H9 (cell line): ENCODE measurements at regions not wholly inside any gene's neighbourhood (a gene's known extent, or its start where the extent isn't known, plus 50 kb on each side); places are given as distances from the start of the nearest gene placed in this dataset.

Source experiments
- DNase-seq: peaks from one replicate; pipeline ENCODE4 v3.0.0-alpha.2; 2017
- H2AFZ ChIP-seq: one replicate; pipeline ENCODE4 v1.6.1; 2013; ENCODE audit warnings: mild to moderate bottlenecking, low read length, control low read depth, moderate library complexity
- H2AK5ac ChIP-seq: 2 replicates; pipeline ENCODE4 v1.6.1; 2013; ENCODE audit warnings: low read length, control low read depth, mixed read lengths; ENCODE audit not compliant: insufficient read length
- H2BK120ac ChIP-seq: one replicate; pipeline ENCODE4 v1.6.1; 2013; ENCODE audit warnings: low read depth, mild to moderate bottlenecking, low read length, control low read depth, inconsistent platforms; ENCODE audit not compliant: poor library complexity, severe bottlenecking
- H2BK12ac ChIP-seq: 2 replicates; pipeline ENCODE4 v1.6.1; 2013; ENCODE audit warnings: low read length, control low read depth, mixed read lengths, low read depth; ENCODE audit not compliant: insufficient read length
- H2BK15ac ChIP-seq: 2 replicates; pipeline ENCODE4 v1.6.1; 2013; ENCODE audit warnings: low read depth, low read length, control low read depth
- H2BK20ac ChIP-seq: one replicate; pipeline ENCODE4 v1.6.1; 2013; ENCODE audit warnings: low read depth, mild to moderate bottlenecking, low read length, control low read depth, inconsistent platforms; ENCODE audit not compliant: poor library complexity, severe bottlenecking
- H2BK5ac ChIP-seq: 2 replicates; pipeline ENCODE4 v1.6.1; 2013; ENCODE audit warnings: low read length, control low read depth, mixed read lengths; ENCODE audit not compliant: insufficient read length
- H3K14ac ChIP-seq: 2 replicates; pipeline ENCODE4 v1.6.1; 2013; ENCODE audit warnings: low read length, control low read depth; ENCODE audit not compliant: insufficient read depth
- H3K18ac ChIP-seq: 2 replicates; pipeline ENCODE4 v1.6.1; 2013; ENCODE audit warnings: low read depth, mild to moderate bottlenecking, mixed read lengths, low read length, control low read depth; ENCODE audit not compliant: insufficient read length
- H3K23ac ChIP-seq: 2 replicates; pipeline ENCODE4 v1.6.1; 2013; ENCODE audit warnings: low read length, control low read depth, mixed read lengths, low read depth; ENCODE audit not compliant: insufficient read length
- H3K23me2 ChIP-seq: 2 replicates; pipeline ENCODE4 v1.6.1; 2013; ENCODE audit warnings: low read depth, mild to moderate bottlenecking, mixed read lengths, low read length, control low read depth; ENCODE audit not compliant: insufficient read length, poor library complexity, severe bottlenecking
- H3K27ac ChIP-seq: 2 replicates; pipeline ENCODE4 v1.5.1; 2013; ENCODE audit warnings: low read length, control low read depth, mixed read lengths, low read depth; ENCODE audit not compliant: insufficient read length
- H3K27me3 ChIP-seq: 2 replicates; pipeline ENCODE4 v1.6.1; 2013; ENCODE audit warnings: low read length, control low read depth, inconsistent platforms; ENCODE audit not compliant: insufficient read depth
- H3K4ac ChIP-seq: 2 replicates; pipeline ENCODE4 v1.6.1; 2013; ENCODE audit warnings: low read depth, mild to moderate bottlenecking, control low read depth, inconsistent platforms, low read length, moderate library complexity
- H3K4me1 ChIP-seq: 2 replicates; pipeline ENCODE4 v1.6.1; 2013; ENCODE audit warnings: low read length, control low read depth, inconsistent platforms; ENCODE audit not compliant: insufficient read depth
- H3K4me2 ChIP-seq: 2 replicates; pipeline ENCODE4 v1.6.1; 2013; ENCODE audit warnings: low read length, control low read depth, mixed read lengths; ENCODE audit not compliant: insufficient read length, insufficient read depth
- H3K56ac ChIP-seq: 2 replicates; pipeline ENCODE4 v1.6.1; 2013; ENCODE audit warnings: low read depth, mild to moderate bottlenecking, mixed read lengths, low read length, control low read depth; ENCODE audit not compliant: insufficient read length
- H3K79me1 ChIP-seq: 2 replicates; pipeline ENCODE4 v1.6.1; 2013; ENCODE audit warnings: low read depth, mild to moderate bottlenecking, moderate library complexity, low read length, control low read depth, inconsistent platforms; ENCODE audit not compliant: insufficient read depth, poor library complexity, severe bottlenecking
- H3K79me2 ChIP-seq: 2 replicates; pipeline ENCODE4 v1.6.1; 2013; ENCODE audit warnings: low read length, control low read depth, inconsistent platforms; ENCODE audit not compliant: insufficient read depth
- H3K9ac ChIP-seq: 2 replicates; pipeline ENCODE4 v1.6.1; 2013; ENCODE audit warnings: low read length, control low read depth, mixed read lengths; ENCODE audit not compliant: insufficient read length; ENCODE audit errors: extremely low read depth
- H3K9me3 ChIP-seq: one replicate; pipeline ENCODE4 v1.6.1; 2013; ENCODE audit warnings: low read depth, low read length, inconsistent platforms; ENCODE audit not compliant: control insufficient read depth
- H3T11ph ChIP-seq: one replicate; pipeline ENCODE4 v1.6.1; 2013; ENCODE audit warnings: mild to moderate bottlenecking, low read length, control low read depth, inconsistent platforms
- H4K20me1 ChIP-seq: one replicate; pipeline ENCODE4 v1.6.1; 2013; ENCODE audit not compliant: control insufficient read depth, insufficient read length, insufficient read depth
- H4K5ac ChIP-seq: 2 replicates; pipeline ENCODE4 v1.6.1; 2013; ENCODE audit warnings: low read depth, mild to moderate bottlenecking, mixed read lengths, low read length, control low read depth; ENCODE audit not compliant: insufficient read length
- H4K8ac ChIP-seq: replicated peaks from 2 replicates; pipeline ENCODE4 v1.6.1; 2013; ENCODE audit warnings: low read length, control low read depth, mixed read lengths, low read depth; ENCODE audit not compliant: insufficient read length
- H4K91ac ChIP-seq: 2 replicates; pipeline ENCODE4 v1.6.1; 2013; ENCODE audit warnings: low read depth, mild to moderate bottlenecking, moderate library complexity, mixed read lengths, low read length, control low read depth; ENCODE audit not compliant: insufficient read length
- H3K27ac Mint-ChIP-seq, 3 experiments: 2 replicates in 2 of 3; 3 replicates in 1 of 3; pipeline ENCODE4 v1.8.0; 2020 to 2021; ENCODE audit warnings: mixed read lengths in 3 of 3, mild to moderate bottlenecking in 1 of 3, moderate library complexity in 1 of 3
- H3K27me3 Mint-ChIP-seq: 2 replicates; pipeline ENCODE4 v1.8.0; 2021; ENCODE audit warnings: low read depth, mild to moderate bottlenecking, moderate library complexity, mixed read lengths
- H3K36me3 Mint-ChIP-seq, 3 experiments: 2 replicates in 2 of 3; 3 replicates in 1 of 3; pipeline ENCODE4 v1.8.0; 2020 to 2021; ENCODE audit warnings: low read depth in 3 of 3, mixed read lengths in 3 of 3; ENCODE audit not compliant: insufficient read depth in 1 of 3
- H3K4me1 Mint-ChIP-seq, 2 experiments: 2 replicates each; pipeline ENCODE4 v1.8.0; 2020; ENCODE audit warnings: mixed read lengths in 2 of 2
- H3K4me3 Mint-ChIP-seq, 2 experiments: 2 replicates in 1 of 2; 3 replicates in 1 of 2; pipeline ENCODE4 v1.8.0; 2020 to 2021; ENCODE audit warnings: mild to moderate bottlenecking in 2 of 2, mixed read lengths in 2 of 2, moderate library complexity in 1 of 2
- H3K9me3 Mint-ChIP-seq, 2 experiments: 2 replicates in 1 of 2; 3 replicates in 1 of 2; pipeline ENCODE4 v1.8.0; 2020; ENCODE audit warnings: mild to moderate bottlenecking in 2 of 2, mixed read lengths in 2 of 2, moderate library complexity in 1 of 2
- CTCF ChIP-seq: fragments of 200-600 bp; sonication (generic); conservative IDR thresholded peaks from 3 replicates; pipeline ENCODE4 v1.8.0; 2021; ENCODE audit warnings: antibody characterized with exemption, mild to moderate bottlenecking
- whole genome bisulfite sequencing: extraction: QIAGEN DNeasy Blood & Tissue Kit; methylation state at CpG from one replicate; pipeline ENCODE4 v1.1.7; 2013; ENCODE audit warnings: missing lambda C conversion rate, low lambda C conversion rate, mixed read lengths; ENCODE audit not compliant: insufficient read length; ENCODE audit errors: extremely low coverage; 5-methylcytosine and 5-hydroxymethylcytosine counted together

DNA sequence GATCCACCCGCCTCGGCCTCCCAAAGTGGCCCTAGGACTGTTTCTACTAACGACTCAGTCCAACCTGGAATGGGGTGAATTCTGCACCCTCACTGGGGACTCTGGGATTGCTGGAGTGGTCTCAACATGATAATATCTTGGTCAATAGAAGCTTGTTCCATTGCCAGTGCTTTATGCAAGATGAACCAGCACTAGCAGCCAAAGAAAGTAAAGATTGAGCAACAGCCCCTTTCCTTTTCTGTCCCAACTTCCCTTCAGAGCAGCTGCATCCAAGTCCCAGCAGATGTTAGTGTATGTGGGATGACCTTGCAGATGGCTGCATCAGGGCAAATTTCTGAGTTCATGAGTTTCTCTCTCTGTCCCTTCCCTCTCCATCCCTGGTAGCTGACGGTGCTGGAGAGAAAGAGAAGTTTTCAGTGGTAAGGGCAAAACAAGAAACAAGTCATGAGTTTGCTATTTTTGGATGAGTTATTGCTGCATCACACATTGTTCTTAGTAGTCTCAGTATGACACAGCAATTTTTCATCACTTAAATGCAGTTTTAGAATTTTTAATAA lies 183.6 kb upstream of the EDNRB start:
- no peaks in the 10 kb centered on the region for H3K4me1 Mint-ChIP-seq
- no peak overlapping the region for H2BK20ac ChIP-seq
- H3K9me3 Mint-ChIP-seq: no peaks in the 10 kb centered on the region
- H3K27ac Mint-ChIP-seq: no peak overlapping the region
- no peak overlapping the region for H3T11ph ChIP-seq
- H3K14ac ChIP-seq: no peak overlapping the region
- H3K9me3 ChIP-seq: no peaks in the 10 kb centered on the region
- no peak overlapping the region for H3K4me3 Mint-ChIP-seq
- no peak overlapping the region for H2BK120ac ChIP-seq
- no CpG with 5 or more reads among the region's 4 CpGs for whole genome bisulfite sequencing
- H2BK15ac ChIP-seq: no peak overlapping the region
- H3K9ac ChIP-seq: no peak overlapping the region
- no peak overlapping the region for H3K18ac ChIP-seq
- H2AFZ ChIP-seq: no peak overlapping the region
- no peak overlapping the region for H3K4me2 ChIP-seq
- H3K4ac ChIP-seq: no peak overlapping the region
- no peaks in the 10 kb centered on the region for H3K4me1 ChIP-seq
- no peaks in the 10 kb centered on the region for H4K20me1 ChIP-seq
- H3K56ac ChIP-seq: no peak overlapping the region
- no peak overlapping the region for H2AK5ac ChIP-seq
- no peak overlapping the region for H4K8ac ChIP-seq
- H3K23ac ChIP-seq: no peak overlapping the region
- DNase-seq: no peak
- H4K5ac ChIP-seq: no peak overlapping the region
- no peak overlapping the region for H3K27ac ChIP-seq
- H3K23me2 ChIP-seq: no peaks in the 10 kb centered on the region
- no peaks in the 10 kb centered on the region for H3K79me1 ChIP-seq
- no peaks in the 10 kb centered on the region for H3K79me2 ChIP-seq
- no peak overlapping the region for H4K91ac ChIP-seq
- no peak overlapping the region for H2BK5ac ChIP-seq
- no peaks in the 10 kb centered on the region for H3K27me3 Mint-ChIP-seq
- no peaks in the 10 kb centered on the region for H3K36me3 Mint-ChIP-seq
- no peak overlapping the region for H2BK12ac ChIP-seq
- TF ChIP-seq CTCF: no peak
- H3K27me3 ChIP-seq: no peaks in the 10 kb centered on the region
